ENCODE measurements at regions not wholly inside any gene's neighbourhood (a gene's known extent, or its start where the extent isn't known, plus 50 kb on each side); places are given as distances from the start of the nearest gene placed in this dataset.

DNA sequence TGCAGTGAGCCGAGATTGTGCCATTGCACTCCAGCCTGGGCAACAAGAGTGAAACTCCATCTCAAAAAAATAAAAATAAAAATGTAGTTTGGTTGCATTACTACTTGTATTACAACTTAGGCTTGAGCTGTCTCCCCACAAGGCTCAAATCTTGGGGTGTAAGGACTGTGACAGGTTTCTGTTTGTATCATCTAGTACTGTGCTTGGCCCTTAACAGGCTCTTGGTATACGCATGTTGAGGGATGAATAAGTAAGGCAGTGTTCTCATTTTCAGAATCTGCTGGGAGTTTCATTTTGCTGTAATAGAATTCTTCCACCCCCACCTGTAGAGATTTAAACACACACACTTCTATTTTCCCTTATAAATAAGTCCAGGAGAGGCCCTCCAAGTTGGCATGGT, 289.4 kb upstream of the EEF2KMT start:
- H3K4me3 ChIP-seq (ENCODE audit: low read length), result no peak overlapping the region
- no peaks in the 10 kb centered on the region for H3K9me2 ChIP-seq (replicated peaks; ENCODE audit: insufficient read depth, low read length)
- no peaks in the 10 kb centered on the region for H4K20me1 ChIP-seq (ENCODE audit: insufficient read depth, low read depth, low read length)
- H3K27ac ChIP-seq (ENCODE audit: low read length), result no peak overlapping the region
- H3K9ac ChIP-seq (ENCODE audit: low read length), result no peak overlapping the region
- no peaks in the 10 kb centered on the region for H3K9me3 ChIP-seq (ENCODE audit: low read length)
- DNase-seq, result no peak
- H3K27me3 ChIP-seq (ENCODE audit: low read length), result no peaks in the 10 kb centered on the region
- H3K4me1 ChIP-seq (ENCODE audit: low read length), result no peaks in the 10 kb centered on the region
- no peaks in the 10 kb centered on the region for H3K79me2 ChIP-seq (ENCODE audit: low read length)
- H3K4me2 ChIP-seq (ENCODE audit: low read depth, low read length, poor library complexity, severe bottlenecking), result no peak overlapping the region
- no peaks in the 10 kb centered on the region for H3K36me3 ChIP-seq (ENCODE audit: insufficient read depth, low read length)
- H2AFZ ChIP-seq (ENCODE audit: low read length), result no peak overlapping the region

DNA sequence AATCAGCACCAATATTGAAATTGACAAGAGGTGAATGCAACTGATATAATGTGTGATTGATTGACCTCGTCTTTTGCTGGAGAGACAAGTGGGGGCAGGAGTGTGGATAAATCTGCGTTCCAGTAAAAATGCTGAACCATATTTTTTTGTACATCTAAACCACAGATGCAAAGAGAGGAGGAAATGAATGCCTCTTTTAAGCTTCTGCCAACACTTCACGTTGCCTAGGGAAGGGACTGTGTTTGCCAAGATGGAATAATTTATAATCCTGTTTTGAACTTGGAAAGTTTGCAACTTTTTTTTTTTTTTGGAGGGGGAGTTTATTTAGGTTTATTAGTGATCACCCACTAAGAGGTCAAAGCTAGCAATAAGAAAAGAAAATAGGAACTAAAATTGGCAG, 288.2 kb upstream of the EEF2KMT start:
- no peak overlapping the region for H3K9ac ChIP-seq (ENCODE audit: low read length)
- no peaks in the 10 kb centered on the region for H3K79me2 ChIP-seq (ENCODE audit: low read length)
- no peak overlapping the region for H3K27ac ChIP-seq (ENCODE audit: low read length)
- no peaks in the 10 kb centered on the region for H4K20me1 ChIP-seq (ENCODE audit: insufficient read depth, low read depth, low read length)
- no peaks in the 10 kb centered on the region for H3K9me2 ChIP-seq (replicated peaks; ENCODE audit: insufficient read depth, low read length)
- H3K4me2 ChIP-seq (ENCODE audit: low read depth, low read length, poor library complexity, severe bottlenecking), result no peak overlapping the region
- DNase-seq, result no peak
- H3K9me3 ChIP-seq (ENCODE audit: low read length), result no peaks in the 10 kb centered on the region
- no peaks in the 10 kb centered on the region for H3K4me1 ChIP-seq (ENCODE audit: low read length)
- H3K36me3 ChIP-seq (ENCODE audit: insufficient read depth, low read length), result no peaks in the 10 kb centered on the region
- H3K27me3 ChIP-seq (ENCODE audit: low read length), result no peaks in the 10 kb centered on the region
- H2AFZ ChIP-seq (ENCODE audit: low read length), result no peak overlapping the region
- H3K4me3 ChIP-seq (ENCODE audit: low read length), result no peak overlapping the region

DNA sequence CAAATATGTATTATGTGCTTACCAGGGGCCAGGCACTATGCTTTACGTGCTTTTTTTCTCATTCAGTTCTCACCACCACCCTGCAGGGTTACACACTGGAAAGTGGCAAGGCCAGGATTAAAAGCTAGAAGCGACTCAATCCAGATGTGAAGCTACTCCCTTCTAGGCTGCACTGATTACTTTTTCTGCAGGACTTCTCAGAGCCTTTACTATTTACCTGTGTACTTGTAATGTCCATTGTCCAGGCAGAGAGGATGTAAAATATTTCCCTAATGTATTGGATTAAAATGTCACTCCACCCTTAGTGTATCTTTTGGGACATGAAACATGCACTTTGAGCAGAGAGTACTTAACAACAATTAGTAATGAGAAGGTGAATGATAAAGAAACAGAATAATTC, 287.5 kb upstream of the EEF2KMT start:
- DNase-seq, result no peak
- H2AFZ ChIP-seq (ENCODE audit: low read length), result no peak overlapping the region
- no peaks in the 10 kb centered on the region for H3K9me3 ChIP-seq (ENCODE audit: low read length)
- H3K27me3 ChIP-seq (ENCODE audit: low read length), result no peaks in the 10 kb centered on the region
- no peaks in the 10 kb centered on the region for H3K9me2 ChIP-seq (replicated peaks; ENCODE audit: insufficient read depth, low read length)
- H3K36me3 ChIP-seq (ENCODE audit: insufficient read depth, low read length), result no peaks in the 10 kb centered on the region
- H4K20me1 ChIP-seq (ENCODE audit: insufficient read depth, low read depth, low read length), result no peaks in the 10 kb centered on the region
- H3K79me2 ChIP-seq (ENCODE audit: low read length), result no peaks in the 10 kb centered on the region
- no peak overlapping the region for H3K4me3 ChIP-seq (ENCODE audit: low read length)
- no peaks in the 10 kb centered on the region for H3K4me1 ChIP-seq (ENCODE audit: low read length)
- H3K4me2 ChIP-seq (ENCODE audit: low read depth, low read length, poor library complexity, severe bottlenecking), result no peak overlapping the region
- no peak overlapping the region for H3K27ac ChIP-seq (ENCODE audit: low read length)
- no peak overlapping the region for H3K9ac ChIP-seq (ENCODE audit: low read length)

DNA sequence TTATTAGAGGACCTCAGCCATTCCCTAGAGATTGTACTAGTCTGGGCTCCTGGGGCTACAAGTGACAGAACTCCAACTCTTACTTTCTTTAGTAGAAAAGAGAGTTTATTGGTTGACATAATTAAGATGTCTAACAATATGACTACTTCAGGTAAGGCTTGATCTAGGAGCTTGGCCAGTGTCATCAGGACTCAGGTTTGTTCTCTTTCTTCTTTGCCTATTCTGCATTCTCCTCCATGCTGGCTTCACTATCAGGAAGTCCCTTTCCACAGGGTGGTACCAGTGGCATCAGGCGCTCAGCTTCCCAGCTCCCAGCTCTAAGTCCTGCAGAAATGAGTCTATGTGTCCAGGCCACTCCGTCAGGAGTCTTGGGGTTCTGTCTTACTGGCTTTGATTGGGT, 286.1 kb upstream of the EEF2KMT start:
- Histone ChIP-seq H3K36me3 (ENCODE audit: insufficient read depth, low read length) (no peaks in the 10 kb centered on the region), H3K9me2 (replicated peaks; ENCODE audit: insufficient read depth, low read length) (no peaks in the 10 kb centered on the region), H3K4me1 (ENCODE audit: low read length) (no peaks in the 10 kb centered on the region), H3K27me3 (ENCODE audit: low read length) (no peaks in the 10 kb centered on the region), H3K79me2 (ENCODE audit: low read length) (no peaks in the 10 kb centered on the region), H3K4me3 (ENCODE audit: low read length) (no peak overlapping the region), H3K9me3 (ENCODE audit: low read length) (no peaks in the 10 kb centered on the region), H3K27ac (ENCODE audit: low read length) (no peak overlapping the region), H3K9ac (ENCODE audit: low read length) (no peak overlapping the region), H3K4me2 (ENCODE audit: low read depth, low read length, poor library complexity, severe bottlenecking) (no peak overlapping the region), H4K20me1 (ENCODE audit: insufficient read depth, low read depth, low read length) (no peaks in the 10 kb centered on the region), H2AFZ (ENCODE audit: low read length) (no peak overlapping the region)
- no peak for DNase-seq

DNA sequence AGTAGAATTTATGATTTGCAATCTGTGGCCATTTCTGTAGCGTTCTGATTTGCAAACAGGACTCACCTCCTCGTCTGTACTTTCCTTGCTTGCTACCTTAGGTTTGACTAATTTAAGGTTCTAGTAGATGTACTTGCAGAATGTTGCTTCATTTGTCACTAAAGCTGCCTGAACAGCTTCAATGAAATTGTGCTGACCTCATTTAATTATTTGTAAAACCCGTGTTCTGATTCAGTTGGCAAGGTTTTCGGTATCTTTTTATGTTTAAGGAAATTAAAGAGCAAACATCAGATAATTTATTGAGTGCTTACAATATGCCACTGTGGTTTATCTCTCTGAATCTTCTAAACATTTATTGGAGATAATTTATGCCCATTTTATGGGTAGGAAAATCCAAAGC, 284.9 kb upstream of the EEF2KMT start:
- H3K9me2 ChIP-seq (replicated peaks; ENCODE audit: insufficient read depth, low read length), result no peaks in the 10 kb centered on the region
- no peaks in the 10 kb centered on the region for H3K27me3 ChIP-seq (ENCODE audit: low read length)
- H3K79me2 ChIP-seq (ENCODE audit: low read length), result no peaks in the 10 kb centered on the region
- H3K4me2 ChIP-seq (ENCODE audit: low read depth, low read length, poor library complexity, severe bottlenecking), result no peak overlapping the region
- H3K4me3 ChIP-seq (ENCODE audit: low read length), result no peak overlapping the region
- H3K9me3 ChIP-seq (ENCODE audit: low read length), result no peaks in the 10 kb centered on the region
- no peak overlapping the region for H2AFZ ChIP-seq (ENCODE audit: low read length)
- H3K9ac ChIP-seq (ENCODE audit: low read length), result no peak overlapping the region
- H4K20me1 ChIP-seq (ENCODE audit: insufficient read depth, low read depth, low read length), result no peaks in the 10 kb centered on the region
- DNase-seq, result no peak
- no peaks in the 10 kb centered on the region for H3K36me3 ChIP-seq (ENCODE audit: insufficient read depth, low read length)
- H3K4me1 ChIP-seq (ENCODE audit: low read length), result no peaks in the 10 kb centered on the region
- H3K27ac ChIP-seq (ENCODE audit: low read length), result no peak overlapping the region

DNA sequence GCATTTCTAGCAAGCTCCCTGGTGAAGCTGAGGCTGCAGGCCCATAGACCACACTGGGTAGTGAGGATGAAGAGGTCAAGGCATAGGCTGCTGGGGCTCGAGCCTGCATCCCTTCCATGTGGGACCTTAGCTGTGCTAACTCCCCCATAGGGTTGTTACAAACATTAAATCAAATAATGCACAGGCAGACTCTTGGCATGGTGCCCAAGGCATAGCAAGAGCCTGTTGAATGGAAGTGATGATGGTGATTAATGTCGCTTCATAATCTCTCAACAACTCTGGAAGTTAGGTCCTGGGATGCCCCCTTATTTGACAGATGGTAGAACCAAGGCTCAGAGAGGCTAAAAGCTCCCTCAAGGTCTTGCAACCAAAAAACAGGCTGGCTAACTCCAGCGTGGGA, 283.9 kb upstream of the EEF2KMT start:
- Histone ChIP-seq H3K27me3 (ENCODE audit: low read length) (no peaks in the 10 kb centered on the region), H3K9me3 (ENCODE audit: low read length) (no peaks in the 10 kb centered on the region), H2AFZ (ENCODE audit: low read length) (no peak overlapping the region), H3K4me1 (ENCODE audit: low read length) (no peaks in the 10 kb centered on the region), H3K27ac (ENCODE audit: low read length) (no peak overlapping the region), H3K36me3 (ENCODE audit: insufficient read depth, low read length) (no peaks in the 10 kb centered on the region), H3K4me2 (ENCODE audit: low read depth, low read length, poor library complexity, severe bottlenecking) (no peak overlapping the region), H4K20me1 (ENCODE audit: insufficient read depth, low read depth, low read length) (no peaks in the 10 kb centered on the region), H3K79me2 (ENCODE audit: low read length) (no peaks in the 10 kb centered on the region), H3K9ac (ENCODE audit: low read length) (no peak overlapping the region), H3K9me2 (replicated peaks; ENCODE audit: insufficient read depth, low read length) (no peaks in the 10 kb centered on the region), H3K4me3 (ENCODE audit: low read length) (no peak overlapping the region)
- DNase-seq, result no peak

DNA sequence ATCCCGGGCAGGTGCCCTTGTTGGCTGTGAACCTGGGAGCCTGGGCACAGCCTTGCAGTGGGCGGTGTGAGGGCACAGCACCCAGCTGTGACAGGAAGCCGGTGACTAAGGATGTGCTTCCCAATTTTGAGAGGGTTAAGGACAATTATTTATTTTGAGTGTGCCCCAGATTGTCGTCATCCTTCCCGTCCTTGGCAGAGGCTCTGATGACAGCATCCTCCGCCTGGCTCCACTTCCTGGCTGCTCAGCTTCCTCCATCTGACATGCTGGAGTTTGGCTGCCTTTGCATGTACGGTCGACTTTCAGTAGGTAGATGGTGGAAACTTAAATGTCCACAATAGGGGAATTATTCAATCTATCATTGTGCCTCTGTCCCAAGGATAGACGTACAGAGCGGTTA, 282.4 kb upstream of the EEF2KMT start:
- DNase-seq, result no peak
- Histone ChIP-seq H3K4me2 (ENCODE audit: low read depth, low read length, poor library complexity, severe bottlenecking) (no peak overlapping the region), H3K79me2 (ENCODE audit: low read length) (no peaks in the 10 kb centered on the region)

DNA sequence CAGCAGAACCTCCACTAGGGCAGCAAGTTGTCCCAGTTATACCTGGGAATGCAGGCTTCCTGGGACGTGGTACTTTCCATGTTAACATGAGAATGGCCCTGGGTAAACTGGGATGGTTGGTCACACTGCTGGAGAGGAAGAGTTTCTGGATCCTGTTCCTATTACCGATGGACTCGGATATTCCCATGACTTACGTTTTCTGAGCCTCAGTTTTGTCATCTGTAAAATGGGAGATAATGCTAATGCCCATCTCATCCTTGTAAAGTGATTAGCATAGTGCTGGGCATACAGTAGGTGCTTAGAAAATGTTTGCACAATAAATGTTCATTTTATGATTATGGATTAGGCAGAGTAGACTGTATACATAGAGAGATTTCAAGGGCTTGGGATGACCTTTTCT, 280.9 kb upstream of the EEF2KMT start:
- Histone ChIP-seq H3K79me2 (ENCODE audit: low read length) (no peaks in the 10 kb centered on the region), H3K27ac (ENCODE audit: low read length) (no peak overlapping the region), H3K4me2 (ENCODE audit: low read depth, low read length, poor library complexity, severe bottlenecking) (no peak overlapping the region), H3K9ac (ENCODE audit: low read length) (no peak overlapping the region), H4K20me1 (ENCODE audit: insufficient read depth, low read depth, low read length) (no peaks in the 10 kb centered on the region), H3K36me3 (ENCODE audit: insufficient read depth, low read length) (no peaks in the 10 kb centered on the region), H3K9me2 (replicated peaks; ENCODE audit: insufficient read depth, low read length) (no peaks in the 10 kb centered on the region), H3K27me3 (ENCODE audit: low read length) (no peaks in the 10 kb centered on the region), H3K9me3 (ENCODE audit: low read length) (no peaks in the 10 kb centered on the region), H3K4me1 (ENCODE audit: low read length) (no peaks in the 10 kb centered on the region), H2AFZ (ENCODE audit: low read length) (no peak overlapping the region), H3K4me3 (ENCODE audit: low read length) (no peak overlapping the region)
- DNase-seq, result no peak

More for the DNA sequence above, 282.4 kb upstream of the EEF2KMT start:
- Histone ChIP-seq H3K9ac (ENCODE audit: low read length) (no peak overlapping the region), H2AFZ (ENCODE audit: low read length) (no peak overlapping the region), H3K4me3 (ENCODE audit: low read length) (no peak overlapping the region), H3K4me1 (ENCODE audit: low read length) (no peaks in the 10 kb centered on the region), H3K9me2 (replicated peaks; ENCODE audit: insufficient read depth, low read length) (no peaks in the 10 kb centered on the region), H3K9me3 (ENCODE audit: low read length) (no peaks in the 10 kb centered on the region), H3K36me3 (ENCODE audit: insufficient read depth, low read length) (no peaks in the 10 kb centered on the region), H4K20me1 (ENCODE audit: insufficient read depth, low read depth, low read length) (no peaks in the 10 kb centered on the region), H3K27ac (ENCODE audit: low read length) (no peak overlapping the region), H3K27me3 (ENCODE audit: low read length) (no peaks in the 10 kb centered on the region)

DNA sequence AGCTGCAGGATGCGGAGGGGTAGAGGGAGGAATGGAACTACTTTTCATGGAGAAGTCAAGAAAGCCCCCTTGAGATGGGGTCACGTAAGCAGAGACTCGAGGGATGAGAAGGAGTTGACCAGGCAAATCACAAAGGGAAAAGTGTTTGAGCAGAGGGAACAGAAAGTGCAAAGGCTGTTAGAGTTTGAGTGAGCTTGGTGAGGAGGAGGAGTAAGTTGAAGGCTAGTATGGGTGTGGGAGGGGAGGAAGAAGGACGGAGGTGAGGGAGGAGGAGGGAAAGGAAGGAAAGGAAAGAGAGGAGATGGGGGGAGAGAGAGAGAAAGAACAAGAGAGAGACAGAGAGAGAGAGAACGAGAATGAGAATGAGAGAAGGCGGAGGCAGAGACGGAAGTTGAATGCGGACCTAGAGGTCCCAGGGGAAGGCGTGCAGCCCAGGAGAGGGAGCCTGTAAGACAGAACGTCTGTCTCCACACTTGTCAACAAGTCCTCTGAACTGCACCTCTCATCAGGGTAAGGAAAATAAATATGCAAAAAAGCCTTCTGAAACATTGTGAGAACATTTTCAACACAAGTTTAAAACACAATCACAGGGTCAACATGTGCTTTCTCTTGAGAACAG, 279.8 kb upstream of the EEF2KMT start:
- Histone ChIP-seq H3K9ac (ENCODE audit: low read length) (no peak overlapping the region), H3K27me3 (ENCODE audit: low read length) (no peaks in the 10 kb centered on the region), H2AFZ (ENCODE audit: low read length) (no peak overlapping the region)

More for the DNA sequence above, 279.8 kb upstream of the EEF2KMT start:
- H3K36me3 ChIP-seq (ENCODE audit: insufficient read depth, low read length), result no peaks in the 10 kb centered on the region
- no peaks in the 10 kb centered on the region for H3K4me1 ChIP-seq (ENCODE audit: low read length)
- H3K9me2 ChIP-seq (replicated peaks; ENCODE audit: insufficient read depth, low read length), result no peaks in the 10 kb centered on the region
- no peaks in the 10 kb centered on the region for H4K20me1 ChIP-seq (ENCODE audit: insufficient read depth, low read depth, low read length)
- no peaks in the 10 kb centered on the region for H3K9me3 ChIP-seq (ENCODE audit: low read length)
- H3K4me2 ChIP-seq (ENCODE audit: low read depth, low read length, poor library complexity, severe bottlenecking), result no peak overlapping the region
- peak; percentile 45 for DNase-seq
- H3K79me2 ChIP-seq (ENCODE audit: low read length), result no peaks in the 10 kb centered on the region
- H3K27ac ChIP-seq (ENCODE audit: low read length), result no peak overlapping the region
- no peak overlapping the region for H3K4me3 ChIP-seq (ENCODE audit: low read length)

Measured in Karpas-422 (cell line).